ENCODE measurements at regions not wholly inside any gene's neighbourhood (a gene's known extent, or its start where the extent isn't known, plus 50 kb on each side); places are given as distances from the start of the nearest gene placed in this dataset.

GRCh38 chr14:59096303-59096702 lies 92.2 kb upstream of the DAAM1 start:
- no peak for DNase-seq (ENCODE audit: low read depth, low spot score)
- Histone ChIP-seq H3K4me1 (ENCODE audit: control insufficient read depth, extremely low read depth, insufficient read depth, low read length) (no peaks in the 10 kb centered on the region), H3K27me3 (ENCODE audit: control insufficient read depth, extremely low read depth, insufficient read depth, low read length) (peaks cover 7% of the 10 kb centered on the region), H3K79me2 (ENCODE audit: control insufficient read depth, insufficient read depth, low read length) (no peaks in the 10 kb centered on the region), H3K9ac (ENCODE audit: control insufficient read depth, extremely low read depth, insufficient read depth, low read length) (no peak overlapping the region), H3K4me3 (ENCODE audit: control insufficient read depth in 2 of 3, extremely low read depth in 1 of 3, insufficient read depth in 2 of 3, low read depth in 1 of 3, low read length in 3 of 3) (no peak overlapping the region), H4K20me1 (ENCODE audit: control insufficient read depth, extremely low read depth, insufficient read depth, low read length) (no peaks in the 10 kb centered on the region), H3K4me2 (ENCODE audit: control insufficient read depth, extremely low read depth, insufficient read depth, low read depth, low read length) (no peak overlapping the region), H3K36me3 (ENCODE audit: control insufficient read depth in 2 of 2, extremely low read depth in 1 of 2, insufficient read depth in 2 of 2, low read length in 2 of 2) (no peaks in the 10 kb centered on the region), H3K27ac (ENCODE audit: control insufficient read depth, insufficient read depth, low read length) (no peak overlapping the region), H2AFZ (ENCODE audit: control insufficient read depth, low read length) (no peak overlapping the region), H3K9me3 (ENCODE audit: control insufficient read depth, low read depth, low read length) (no peaks in the 10 kb centered on the region), H3K9me1 (ENCODE audit: control insufficient read depth, extremely low read depth, insufficient read depth, low read length) (no peaks in the 10 kb centered on the region)
- dilution Hi-C loops (cut with MboI; ENCODE audit: extremely low pct_ligation_motif_present, low sequenced_read_pairs): no loop called here
- TF ChIP-seq CTCF (optimal IDR thresholded peaks at IDR 0.05 in 1 of 3, IDR thresholded peaks at IDR 0.05 in 1 of 3, conservative IDR thresholded peaks at IDR 0.05 in 1 of 3; ENCODE audit: extremely low read depth in 1 of 3, insufficient read depth in 2 of 3, low read length in 3 of 3): no peak
- TF ChIP-seq EZH2 (IDR thresholded peaks at IDR 0.05; ENCODE audit: low read length): no peak
- FAIRE-seq: no peak

DNA sequence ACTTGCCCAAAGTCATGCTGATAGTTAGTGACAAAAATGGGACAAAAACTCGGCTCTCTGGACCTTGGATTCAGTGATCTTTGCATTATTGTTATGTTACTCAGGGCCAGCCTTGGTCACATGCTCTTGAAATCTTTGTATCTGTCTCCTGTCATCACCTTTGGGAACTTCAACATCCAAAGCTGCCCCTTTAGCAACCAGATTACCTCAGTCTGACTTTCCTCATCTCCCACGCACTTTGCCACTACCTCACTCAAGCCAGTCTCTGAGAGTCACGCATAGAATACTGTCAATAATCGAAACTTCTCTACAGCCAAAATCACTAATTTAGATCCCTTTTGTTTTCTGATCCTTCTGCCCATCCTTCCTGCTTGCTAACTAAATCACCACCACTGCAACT lies 90.8 kb upstream of the DAAM1 start:
- H3K27ac ChIP-seq (ENCODE audit: control insufficient read depth, insufficient read depth, low read length): no peak overlapping the region
- H3K79me2 ChIP-seq (ENCODE audit: control insufficient read depth, insufficient read depth, low read length): no peaks in the 10 kb centered on the region
- no peaks in the 10 kb centered on the region for H4K20me1 ChIP-seq (ENCODE audit: control insufficient read depth, extremely low read depth, insufficient read depth, low read length)
- no peak overlapping the region for H3K4me2 ChIP-seq (ENCODE audit: control insufficient read depth, extremely low read depth, insufficient read depth, low read depth, low read length)
- no peaks in the 10 kb centered on the region for H3K36me3 ChIP-seq (ENCODE audit: control insufficient read depth in 2 of 2, extremely low read depth in 1 of 2, insufficient read depth in 2 of 2, low read length in 2 of 2)
- peaks cover 7% of the 10 kb centered on the region for H3K27me3 ChIP-seq (ENCODE audit: control insufficient read depth, extremely low read depth, insufficient read depth, low read length)
- no peaks in the 10 kb centered on the region for H3K4me1 ChIP-seq (ENCODE audit: control insufficient read depth, extremely low read depth, insufficient read depth, low read length)
- FAIRE-seq (no peak), DNase-seq (ENCODE audit: low read depth, low spot score) (no peak)
- no peak overlapping the region for H2AFZ ChIP-seq (ENCODE audit: control insufficient read depth, low read length)
- H3K9me3 ChIP-seq (ENCODE audit: control insufficient read depth, low read depth, low read length): no peaks in the 10 kb centered on the region
- no peaks in the 10 kb centered on the region for H3K9me1 ChIP-seq (ENCODE audit: control insufficient read depth, extremely low read depth, insufficient read depth, low read length)
- TF ChIP-seq CTCF (optimal IDR thresholded peaks at IDR 0.05 in 1 of 3, IDR thresholded peaks at IDR 0.05 in 1 of 3, conservative IDR thresholded peaks at IDR 0.05 in 1 of 3; ENCODE audit: extremely low read depth in 1 of 3, insufficient read depth in 2 of 3, low read length in 3 of 3): no peak
- TF ChIP-seq EZH2 (IDR thresholded peaks at IDR 0.05; ENCODE audit: low read length): no peak
- H3K4me3 ChIP-seq (ENCODE audit: control insufficient read depth in 2 of 3, extremely low read depth in 1 of 3, insufficient read depth in 2 of 3, low read depth in 1 of 3, low read length in 3 of 3): no peak overlapping the region
- dilution Hi-C loops (cut with MboI; ENCODE audit: extremely low pct_ligation_motif_present, low sequenced_read_pairs): no loop called here
- H3K9ac ChIP-seq (ENCODE audit: control insufficient read depth, extremely low read depth, insufficient read depth, low read length): no peak overlapping the region

Data from keratinocyte (primary cell).